ENCODE measurements at regions not wholly inside any gene's neighbourhood (a gene's known extent, or its start where the extent isn't known, plus 50 kb on each side); places are given as distances from the start of the nearest gene placed in this dataset.

GRCh38 chr1:59180735-59181134 lies 116.2 kb upstream of the FGGY start:
- Mint-ChIP-seq H3K36me3 (ENCODE audit: insufficient read depth, unreplicated experiment) (no peaks in the 10 kb centered on the region), H3K27me3 (ENCODE audit: unreplicated experiment) (no peaks in the 10 kb centered on the region), H3K4me1 (ENCODE audit: low read depth, unreplicated experiment) (no peaks in the 10 kb centered on the region), H3K9me3 (ENCODE audit: low read depth, unreplicated experiment) (peaks cover 5% of the 10 kb centered on the region), H3K4me3 (ENCODE audit: low read depth, unreplicated experiment) (no peak overlapping the region), H3K27ac (ENCODE audit: unreplicated experiment) (no peak overlapping the region)
- TF ChIP-seq, protein P1, sequence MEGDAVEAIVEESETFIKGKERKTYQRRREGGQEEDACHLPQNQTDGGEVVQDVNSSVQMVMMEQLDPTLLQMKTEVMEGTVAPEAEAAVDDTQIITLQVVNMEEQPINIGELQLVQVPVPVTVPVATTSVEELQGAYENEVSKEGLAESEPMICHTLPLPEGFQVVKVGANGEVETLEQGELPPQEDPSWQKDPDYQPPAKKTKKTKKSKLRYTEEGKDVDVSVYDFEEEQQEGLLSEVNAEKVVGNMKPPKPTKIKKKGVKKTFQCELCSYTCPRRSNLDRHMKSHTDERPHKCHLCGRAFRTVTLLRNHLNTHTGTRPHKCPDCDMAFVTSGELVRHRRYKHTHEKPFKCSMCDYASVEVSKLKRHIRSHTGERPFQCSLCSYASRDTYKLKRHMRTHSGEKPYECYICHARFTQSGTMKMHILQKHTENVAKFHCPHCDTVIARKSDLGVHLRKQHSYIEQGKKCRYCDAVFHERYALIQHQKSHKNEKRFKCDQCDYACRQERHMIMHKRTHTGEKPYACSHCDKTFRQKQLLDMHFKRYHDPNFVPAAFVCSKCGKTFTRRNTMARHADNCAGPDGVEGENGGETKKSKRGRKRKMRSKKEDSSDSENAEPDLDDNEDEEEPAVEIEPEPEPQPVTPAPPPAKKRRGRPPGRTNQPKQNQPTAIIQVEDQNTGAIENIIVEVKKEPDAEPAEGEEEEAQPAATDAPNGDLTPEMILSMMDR (IDR thresholded peaks at IDR 0.05; ENCODE audit: unreplicated experiment), result no peak
- no TSS peak for BruUV-seq (replicated peaks)
- CTCF ChIA-PET, result interaction anchor here (0.5 kb wide), 1 partner anchor 313 kb away, joined by 3 read pairs; no protein-coding TSS in a partner anchor
- DNase-seq, result no peak
- intact Hi-C loops (cut with micrococcal nuclease; ENCODE audit: unreplicated experiment), result no loop called here

GRCh38 chr1:59183749-59184317 lies 113.1 kb upstream of the FGGY start:
- Mint-ChIP-seq H3K4me1 (ENCODE audit: low read depth, unreplicated experiment) (no peaks in the 10 kb centered on the region), H3K36me3 (ENCODE audit: insufficient read depth, unreplicated experiment) (no peaks in the 10 kb centered on the region), H3K27ac (ENCODE audit: unreplicated experiment) (no peak overlapping the region), H3K4me3 (ENCODE audit: low read depth, unreplicated experiment) (no peak overlapping the region), H3K27me3 (ENCODE audit: unreplicated experiment) (no peaks in the 10 kb centered on the region), H3K9me3 (ENCODE audit: low read depth, unreplicated experiment) (no peaks in the 10 kb centered on the region)
- intact Hi-C loops (cut with micrococcal nuclease; ENCODE audit: unreplicated experiment), result no loop called here
- TF ChIP-seq, protein P1 (IDR thresholded peaks at IDR 0.05; ENCODE audit: unreplicated experiment), result no peak
- no TSS peak for BruUV-seq (replicated peaks)
- DNase-seq, result no peak
- CTCF ChIA-PET, result no interaction called here

DNA sequence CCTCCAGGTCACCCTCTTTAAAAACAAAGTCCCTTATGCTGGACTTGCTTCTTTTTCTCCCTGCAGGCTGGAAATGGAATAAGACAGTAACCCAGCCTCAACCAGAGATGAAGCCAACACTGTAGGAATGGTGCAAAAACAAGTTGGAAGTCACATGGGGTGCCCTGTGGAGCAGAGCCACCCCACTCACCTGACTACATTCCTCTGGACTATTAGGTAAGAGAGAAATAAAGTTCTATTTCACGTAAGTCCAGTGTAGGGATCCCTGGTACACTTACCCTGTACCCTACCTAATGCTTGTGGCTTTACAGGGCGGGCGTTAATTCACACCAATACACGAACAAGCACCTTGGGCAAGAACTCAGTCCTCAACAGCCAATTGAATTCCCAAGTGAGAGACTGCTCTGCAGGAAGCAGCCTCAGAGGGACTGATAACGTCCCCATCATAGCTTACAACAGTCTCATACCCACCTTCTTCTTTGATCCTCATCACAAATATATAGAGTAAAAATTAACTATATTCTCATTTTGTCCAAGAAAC lies 112.5 kb upstream of the FGGY start:
- Mint-ChIP-seq H3K36me3 (ENCODE audit: insufficient read depth, unreplicated experiment) (no peaks in the 10 kb centered on the region), H3K9me3 (ENCODE audit: low read depth, unreplicated experiment) (no peaks in the 10 kb centered on the region), H3K4me1 (ENCODE audit: low read depth, unreplicated experiment) (no peaks in the 10 kb centered on the region), H3K4me3 (ENCODE audit: low read depth, unreplicated experiment) (no peak overlapping the region), H3K27me3 (ENCODE audit: unreplicated experiment) (no peaks in the 10 kb centered on the region), H3K27ac (ENCODE audit: unreplicated experiment) (no peak overlapping the region)
- DNase-seq, result no peak
- TF ChIP-seq, protein P1 (IDR thresholded peaks at IDR 0.05; ENCODE audit: unreplicated experiment), result no peak
- BruUV-seq (replicated peaks), result no TSS peak
- intact Hi-C loops (cut with micrococcal nuclease; ENCODE audit: unreplicated experiment), result no loop called here
- CTCF ChIA-PET, result interaction anchor here (0.7 kb wide), 1 partner anchor 112 kb away, joined by 3 read pairs; the partner anchor contains the start of gene FGGY

DNA sequence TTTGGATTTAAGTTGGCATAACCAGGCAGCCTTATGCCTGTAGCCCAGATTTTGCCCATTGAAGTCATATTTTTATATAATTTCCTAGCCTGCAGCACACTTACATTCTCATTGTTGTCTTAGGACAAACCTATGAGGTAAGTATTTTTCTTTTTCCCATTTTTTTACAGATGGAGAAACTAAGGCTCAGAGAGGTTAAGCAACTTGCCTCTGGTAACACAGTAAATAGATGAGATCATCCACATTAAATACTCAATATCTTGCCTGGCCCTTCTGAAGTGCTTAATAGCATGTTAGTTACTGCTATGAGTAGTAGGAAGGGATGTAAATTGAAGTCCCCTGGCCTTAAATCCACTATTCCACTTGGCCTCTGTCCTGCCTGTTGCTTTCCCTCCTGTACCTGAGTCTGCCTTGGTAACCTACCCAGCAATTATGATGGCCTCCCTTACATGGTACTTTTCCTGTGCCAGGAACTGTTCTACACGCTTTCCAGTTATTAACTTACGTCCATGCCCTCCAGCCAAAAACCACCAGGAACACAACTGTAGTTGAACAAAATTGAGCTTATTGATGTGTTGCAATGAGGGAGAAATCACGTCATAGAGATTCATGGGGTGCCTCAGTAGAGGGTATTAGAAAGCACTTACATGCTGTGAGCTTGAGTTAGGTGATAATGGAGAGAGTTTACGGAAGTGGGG lies 111.6 kb upstream of the FGGY start:
- Mint-ChIP-seq H3K27me3 (ENCODE audit: unreplicated experiment) (no peaks in the 10 kb centered on the region), H3K9me3 (ENCODE audit: low read depth, unreplicated experiment) (peaks cover 4% of the 10 kb centered on the region), H3K4me1 (ENCODE audit: low read depth, unreplicated experiment) (no peaks in the 10 kb centered on the region), H3K4me3 (ENCODE audit: low read depth, unreplicated experiment) (no peak overlapping the region), H3K36me3 (ENCODE audit: insufficient read depth, unreplicated experiment) (no peaks in the 10 kb centered on the region), H3K27ac (ENCODE audit: unreplicated experiment) (no peak overlapping the region)
- intact Hi-C loops (cut with micrococcal nuclease; ENCODE audit: unreplicated experiment), result no loop called here
- no peak for DNase-seq
- BruUV-seq (replicated peaks), result no TSS peak
- CTCF ChIA-PET, result interaction anchor here (0.7 kb wide), 1 partner anchor 112 kb away, joined by 3 read pairs; the partner anchor contains the start of gene FGGY
- TF ChIP-seq, protein P1 (IDR thresholded peaks at IDR 0.05; ENCODE audit: unreplicated experiment), result no peak

Data from Calu3 (cell line).